ENCODE measurements at regions not wholly inside any gene's neighbourhood (a gene's known extent, or its start where the extent isn't known, plus 50 kb on each side); places are given as distances from the start of the nearest gene placed in this dataset.
A peak's percentile ranks its signal among the peaks of the same experiment; 100 is the strongest.

- Histone ChIP-seq H2AK5ac (ENCODE audit: low read depth, low read length) (no peak overlapping the region), H2BK5ac (ENCODE audit: low read depth, low read length, poor library complexity, severe bottlenecking) (no peak overlapping the region), H2BK120ac (ENCODE audit: low read depth, low read length) (peak overlapping the region; percentile 34; the same call in 1 of the 2 replicates), H3K9me3 (ENCODE audit: control insufficient read depth, insufficient read depth, low read length) (no peaks in the 10 kb centered on the region), H3K18ac (ENCODE audit: low read depth, low read length) (no peak overlapping the region; the same call in 1 of the 2 replicates), H3K23ac (ENCODE audit: low read depth, low read length) (peak overlapping the region; percentile 23; the same call in 1 of the 2 replicates), H3K56ac (ENCODE audit: extremely low read depth, insufficient read depth, low read length) (no peak overlapping the region), H4K8ac (ENCODE audit: low read depth in 2 of 2, low read length in 2 of 2) (peak overlapping the region in 1 of 2 experiments; percentile 29; a peak in 2 of 4 replicates), H3K27ac (ENCODE audit: insufficient read depth, low read length) (peak overlapping the region; percentile 15; the same call in 1 of the 2 replicates), H2AK9ac (replicated peaks; ENCODE audit: low read depth, low read length, poor library complexity) (no peak overlapping the region), H3K4ac (ENCODE audit: low read depth, low read length) (peak overlapping the region; percentile 55), H3K9me1 (ENCODE audit: insufficient read depth, low read length) (peaks cover 4% of the 10 kb centered on the region; the same call in 1 of the 2 replicates), H4K5ac (ENCODE audit: low read depth, low read length) (no peak overlapping the region; the same call in 1 of the 2 replicates), H4K91ac (ENCODE audit: insufficient read depth, low read depth, low read length) (no peak overlapping the region), H3K9ac (ENCODE audit: low read depth, low read length) (no peak overlapping the region), H4K20me1 (ENCODE audit: insufficient read depth, low read length) (no peaks in the 10 kb centered on the region), H3K79me1 (ENCODE audit: low read depth in 1 of 2, low read length in 2 of 2) (no peaks in the 10 kb centered on the region), H3K14ac (replicated peaks; ENCODE audit: low read depth, low read length) (peak overlapping the region; percentile 82), H2BK20ac (ENCODE audit: low read depth, low read length) (peak overlapping the region; percentile 64; the same call in 1 of the 2 replicates), H2AFZ (replicated peaks; ENCODE audit: low read length, poor library complexity) (peak overlapping the region; percentile 55), H3K4me3 (ENCODE audit: insufficient read depth, low read depth, low read length) (no peak overlapping the region), H3K27me3 (ENCODE audit: control insufficient read depth, insufficient read depth, low read length) (peaks cover 12% of the 10 kb centered on the region), H3K4me1 (ENCODE audit: control insufficient read depth, insufficient read depth, low read length) (peaks cover 10% of the 10 kb centered on the region; the same call in 1 of the 2 replicates), H3K36me3 (ENCODE audit: control insufficient read depth, insufficient read depth, low read length) (no peaks in the 10 kb centered on the region), H2BK15ac (ENCODE audit: low read depth, low read length) (0 out of 3 replicates have a peak overlapping the region, but pooled peaks have one; percentile 19), H3K4me2 (ENCODE audit: low read depth, low read length) (no peak overlapping the region; the same call in 1 of the 2 replicates)
- 14% methylated on average over 2 of the region's 11 CpGs; no CpG with 5 or more reads in 1 of the 2 experiments for WGBS, 2 experiments (ENCODE audit: extremely low coverage in 2 of 2, insufficient read length in 1 of 2)
- POLR2A ChIA-PET (ENCODE audit: unreplicated experiment): no interaction called here
- DNase-seq (peak; percentile 58), ATAC-seq (ENCODE audit: low read depth) (peak; percentile 82)
- no TSS peak for BruUV-seq (replicated peaks)
- CTCF ChIA-PET: no interaction called here
- TF ChIP-seq CTCF (conservative IDR thresholded peaks at IDR 0.05; ENCODE audit: low read depth, low read length) (no peak), USF2 (IDR thresholded peaks at IDR 0.05; ENCODE audit: low read depth, low read length) (peak; percentile 72)
- intact Hi-C loops (cut with micrococcal nuclease): no loop called here
- dilution Hi-C loops (cut with HindIII; ENCODE audit: low sequenced_read_pairs, unreplicated experiment): no loop called here
- in situ Hi-C loops (cut with MboI; ENCODE audit: low sequenced_read_pairs): no loop called here
Measured at GRCh38 chr6:1527073-1527457, 82.7 kb upstream of the FOXC1 start.

Measured in IMR-90 (cell line).